ENCODE measurements at regions not wholly inside any gene's neighbourhood (a gene's known extent, or its start where the extent isn't known, plus 50 kb on each side); places are given as distances from the start of the nearest gene placed in this dataset.
"Not testable (repeated sequence)": the region's sequence is repeated elsewhere in the genome, so short reads cannot be mapped to it uniquely, and the experiment has no call there.

GRCh38 chr22:26806445-26807175, 149.2 kb downstream of the MIAT start:
- no peak for DNase-seq

GRCh38 chr22:26811647-26811992, 154.2 kb downstream of the MIAT start:
- DNase-seq: no peak

- no peak for DNase-seq
Measured at GRCh38 chr22:26812731-26813130, 155.3 kb downstream of the MIAT start.

GRCh38 chr22:26816726-26817125, 159.3 kb downstream of the MIAT start:
- DNase-seq: no peak

GRCh38 chr22:26817926-26818325, 160.5 kb downstream of the MIAT start:
- DNase-seq: no peak

- no peak for DNase-seq
Measured at GRCh38 chr22:26821854-26822253, 164.5 kb downstream of the MIAT start.

- no peak for DNase-seq
Measured at GRCh38 chr22:26822313-26822712, 164.9 kb downstream of the MIAT start.

- no peak for DNase-seq
Measured at GRCh38 chr22:26823966-26824365, 166.6 kb downstream of the MIAT start.

GRCh38 chr22:26825960-26826935, 168.9 kb downstream of the MIAT start:
- DNase-seq: peak; percentile 29

- DNase-seq: no peak
Measured at GRCh38 chr22:26827611-26828010, 170.2 kb downstream of the MIAT start.

GRCh38 chr22:26828311-26828710, 170.9 kb downstream of the MIAT start:
- DNase-seq: no peak

GRCh38 chr22:26830837-26831236, 173.4 kb downstream of the MIAT start:
- no peak for DNase-seq

GRCh38 chr22:26835023-26835422, 177.6 kb downstream of the MIAT start:
- DNase-seq: no peak

GRCh38 chr22:26835929-26836528, 178.6 kb downstream of the MIAT start:
- peak; percentile 54 for DNase-seq

- peak; percentile 23 for DNase-seq
Measured at GRCh38 chr22:26837784-26838470, 180.5 kb downstream of the MIAT start.

- DNase-seq: no peak
Measured at GRCh38 chr22:26838471-26838825, 181.1 kb downstream of the MIAT start.

GRCh38 chr22:26839216-26839615, 181.8 kb downstream of the MIAT start:
- DNase-seq: no peak

- DNase-seq: not testable (repeated sequence)
Measured at GRCh38 chr22:26840770-26841169, 183.4 kb downstream of the MIAT start.

GRCh38 chr22:26842103-26842502, 184.7 kb downstream of the MIAT start:
- DNase-seq: no peak

- DNase-seq: no peak
Measured at GRCh38 chr22:26845021-26845743, 187.8 kb downstream of the MIAT start.

- DNase-seq: peak; percentile 21
Measured at GRCh38 chr22:26846076-26846475, 188.7 kb downstream of the MIAT start.

GRCh38 chr22:26846645-26847044, 189.3 kb downstream of the MIAT start:
- peak; percentile 45 for DNase-seq
